GM18858 (cell line): ENCODE measurements at regions not wholly inside any gene's neighbourhood (a gene's known extent, or its start where the extent isn't known, plus 50 kb on each side); places are given as distances from the start of the nearest gene placed in this dataset.

Source experiments
- ATAC-seq: cut with Tn5 transposase; IDR thresholded peaks from one replicate; pipeline ENCODE4 v1.9.1; 2021; ENCODE audit not compliant: unreplicated experiment

- no peak for ATAC-seq
Measured at GRCh38 chr5:116363780-116364179, 210.8 kb downstream of the SEMA6A start.

- no peak for ATAC-seq
Measured at GRCh38 chr5:116361979-116362577, 212.5 kb downstream of the SEMA6A start.

- no peak for ATAC-seq
Measured at GRCh38 chr5:116361171-116361967, 213.3 kb downstream of the SEMA6A start.

- no peak for ATAC-seq
Measured at GRCh38 chr5:116360008-116360853, 214.4 kb downstream of the SEMA6A start.

DNA sequence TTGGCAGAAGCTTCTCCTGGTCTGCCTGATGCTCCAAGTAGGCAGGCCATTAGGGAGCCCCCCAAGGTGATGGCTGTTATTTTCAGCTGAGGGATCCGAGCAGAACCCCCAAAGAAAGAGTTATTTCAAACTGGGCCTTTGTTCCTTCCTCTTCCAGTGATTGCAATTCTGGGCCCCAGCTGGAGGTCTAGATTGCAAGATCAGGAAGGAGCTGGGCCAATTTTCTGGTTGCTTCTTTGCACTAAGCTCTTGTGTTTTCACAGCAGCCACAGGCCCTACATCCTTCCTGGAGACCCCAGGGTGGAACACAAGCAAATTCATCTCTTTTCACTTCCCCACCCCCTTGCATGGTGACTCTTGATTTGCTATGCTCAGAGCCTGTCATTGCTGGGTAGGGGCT, 215.0 kb downstream of the SEMA6A start:
- ATAC-seq: no peak

DNA sequence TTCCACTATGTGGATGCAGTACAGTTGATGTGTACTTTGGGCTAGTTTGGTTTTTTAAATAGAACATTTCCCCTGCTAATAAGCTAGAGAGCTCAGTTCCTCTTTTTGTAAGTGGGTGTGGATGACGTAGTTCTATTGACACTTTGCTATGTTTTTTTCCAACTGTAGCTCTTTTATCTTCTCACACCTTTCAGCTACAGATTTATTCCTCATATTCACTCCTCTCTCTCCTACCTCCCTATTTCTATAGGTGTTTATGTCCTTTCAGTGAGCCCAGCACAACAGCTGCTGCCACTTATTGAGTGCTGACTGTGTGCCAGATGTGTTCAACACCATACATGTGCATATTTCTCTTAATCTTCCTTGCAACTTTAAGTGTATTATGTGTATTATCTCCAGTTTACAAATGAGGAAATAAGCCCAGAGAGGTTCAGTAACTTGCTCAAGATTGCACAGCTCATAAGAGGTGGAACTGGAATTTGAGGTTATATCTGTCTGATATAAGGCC, 215.7 kb downstream of the SEMA6A start:
- ATAC-seq: peak; percentile 100

DNA sequence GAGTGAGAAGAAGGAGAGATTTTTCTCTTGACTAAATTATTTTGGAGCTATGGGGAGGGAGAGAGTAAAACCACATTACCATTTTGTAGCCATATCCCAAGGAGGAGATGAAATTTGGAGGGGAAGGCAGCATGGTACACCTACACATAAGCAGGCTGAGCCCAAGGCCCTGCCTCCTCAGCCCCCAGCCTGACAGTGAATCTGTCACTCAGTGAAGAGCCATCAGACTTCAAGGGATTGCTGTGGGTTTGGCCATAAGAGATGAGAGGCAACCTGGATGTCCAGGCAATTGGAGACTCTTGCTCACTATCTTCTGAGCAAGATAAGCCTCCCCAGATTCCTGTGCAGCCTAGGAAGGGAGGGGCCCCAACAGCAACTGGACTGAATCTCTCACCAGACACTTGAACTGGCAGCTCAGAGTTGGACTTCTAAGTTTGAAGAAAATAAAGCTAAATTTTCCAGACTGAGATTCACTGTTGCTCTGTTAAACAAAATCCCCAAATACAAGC, 216.6 kb downstream of the SEMA6A start:
- no peak for ATAC-seq

GRCh38 chr5:116355819-116356601, 218.6 kb downstream of the SEMA6A start:
- ATAC-seq: no peak

DNA sequence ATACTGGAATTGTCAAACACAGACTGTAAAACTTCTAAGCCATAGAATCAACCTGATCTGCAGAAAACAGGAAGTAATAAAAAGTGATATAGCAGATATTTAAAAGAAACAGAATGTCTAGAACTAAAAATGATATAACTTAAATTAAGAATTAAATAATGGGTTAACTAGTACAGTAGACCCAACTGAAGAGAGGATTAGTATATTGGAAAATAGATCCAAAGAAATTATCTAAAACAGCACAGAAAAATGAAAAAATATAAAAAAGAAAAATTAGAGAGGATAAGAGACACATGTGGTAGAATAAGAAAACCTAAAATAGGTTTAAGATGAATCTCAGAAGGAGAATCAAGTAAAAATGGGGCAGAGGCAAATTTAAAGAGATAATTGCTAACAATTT, 219.9 kb downstream of the SEMA6A start:
- no peak for ATAC-seq

DNA sequence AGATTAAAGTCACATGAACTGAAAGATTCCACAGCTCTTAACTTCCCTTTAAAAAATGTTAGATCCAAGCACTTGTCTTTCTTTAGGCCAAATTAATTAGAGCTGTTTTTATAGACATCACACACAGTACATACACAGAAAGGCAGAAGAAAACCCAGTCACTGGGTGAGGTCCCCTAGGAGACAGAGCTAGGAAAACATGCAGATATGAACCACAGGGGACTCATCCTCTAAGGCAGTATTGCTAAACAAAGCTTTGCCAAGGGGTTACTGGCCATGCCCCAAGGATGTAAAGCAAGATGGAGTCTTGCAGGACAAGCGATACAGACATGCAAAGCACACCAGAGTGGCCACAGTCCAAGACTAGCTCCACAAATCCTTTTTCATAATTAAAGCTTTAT, 227.0 kb downstream of the SEMA6A start:
- ATAC-seq: no peak

GRCh38 chr5:116343961-116344360, 230.7 kb downstream of the SEMA6A start:
- no peak for ATAC-seq
